IMR-90 (cell line): ENCODE measurements at regions not wholly inside any gene's neighbourhood (a gene's known extent, or its start where the extent isn't known, plus 50 kb on each side); places are given as distances from the start of the nearest gene placed in this dataset.

Source experiments
- ATAC-seq: fragments of 200-7000 bp; cut with Tn5 transposase; 2 replicates; pipeline ENCODE4 v1.9.1; 2020; ENCODE audit warnings: low read depth, mild to moderate bottlenecking, moderate library complexity
- BruUV-seq: library from RNA; stranded (reverse); fragments of 400-500 nt; replicated peaks from 2 replicates; lab custom pipeline; 2021; lab: Mats Ljungman, UMichigan
- CTCF ChIA-PET: fragments of 300-600 bp; formaldehyde crosslinking; extraction: SDS; loops from one replicate; lab custom pipeline; 2021; ENCODE audit warnings: antibody characterized with exemption; lab: Yijun Ruan, JAX
- POLR2A ChIA-PET: fragments of 300-600 bp; sonication (Branson Sonifier 250); formaldehyde crosslinking; loops from one replicate; lab custom pipeline; 2022; ENCODE audit warnings: antibody characterized with exemption; ENCODE audit not compliant: unreplicated experiment; lab: Charles Lee
- DNase-seq: peaks from one replicate; pipeline ENCODE4 v3.0.0; 2013
- H2AFZ ChIP-seq: replicated peaks from 2 replicates; pipeline ENCODE3; 2013; ENCODE audit warnings: low read length, mild to moderate bottlenecking; ENCODE audit not compliant: poor library complexity
- H2AK5ac ChIP-seq: 2 replicates; pipeline ENCODE4 v1.6.1; 2013; ENCODE audit warnings: low read depth, low read length, inconsistent platforms
- H2AK9ac ChIP-seq: replicated peaks from 2 replicates; pipeline ENCODE3; 2013; ENCODE audit warnings: mild to moderate bottlenecking, low read depth, low read length, moderate library complexity; ENCODE audit not compliant: poor library complexity
- H2BK120ac ChIP-seq: 2 replicates; pipeline ENCODE4 v1.6.1; 2013; ENCODE audit warnings: low read depth, low read length, inconsistent platforms
- H2BK15ac ChIP-seq: 3 replicates; pipeline ENCODE4 v1.6.1; 2013; ENCODE audit warnings: low read depth, low read length, inconsistent platforms
- H2BK20ac ChIP-seq: 2 replicates; pipeline ENCODE4 v1.6.1; 2013; ENCODE audit warnings: low read depth, mild to moderate bottlenecking, inconsistent platforms, low read length, moderate library complexity
- H2BK5ac ChIP-seq: 2 replicates; pipeline ENCODE4 v1.6.1; 2013; ENCODE audit warnings: mild to moderate bottlenecking, low read depth, low read length, inconsistent platforms; ENCODE audit not compliant: poor library complexity, severe bottlenecking
- H3K14ac ChIP-seq: replicated peaks from 2 replicates; pipeline ENCODE4 v1.6.1; 2013; ENCODE audit warnings: low read depth, low read length, inconsistent platforms
- H3K18ac ChIP-seq: 2 replicates; pipeline ENCODE4 v1.6.1; 2013; ENCODE audit warnings: low read depth, low read length, control low read depth
- H3K23ac ChIP-seq: 2 replicates; pipeline ENCODE4 v1.6.1; 2013; ENCODE audit warnings: low read depth, low read length, inconsistent platforms
- H3K27ac ChIP-seq: 2 replicates; pipeline ENCODE4 v1.5.1; 2013; ENCODE audit warnings: mild to moderate bottlenecking, control low read depth, low read length; ENCODE audit not compliant: insufficient read depth
- H3K27me3 ChIP-seq: 2 replicates; pipeline ENCODE4 v1.6.1; 2013; ENCODE audit warnings: low read length; ENCODE audit not compliant: control insufficient read depth, insufficient read depth
- H3K36me3 ChIP-seq: 2 replicates; pipeline ENCODE4 v1.6.1; 2013; ENCODE audit warnings: low read length, mixed read lengths; ENCODE audit not compliant: control insufficient read depth, insufficient read depth
- H3K4ac ChIP-seq: 2 replicates; pipeline ENCODE4 v1.6.1; 2013; ENCODE audit warnings: low read depth, low read length, inconsistent platforms
- H3K4me1 ChIP-seq: 2 replicates; pipeline ENCODE4 v1.6.1; 2013; ENCODE audit warnings: low read length, mixed read lengths; ENCODE audit not compliant: control insufficient read depth, insufficient read depth
- H3K4me2 ChIP-seq: 2 replicates; pipeline ENCODE4 v1.6.1; 2013; ENCODE audit warnings: low read depth, mild to moderate bottlenecking, control low read depth, low read length, moderate library complexity
- H3K4me3 ChIP-seq: 2 replicates; pipeline ENCODE4 v1.5.1; 2013; ENCODE audit warnings: low read depth, mild to moderate bottlenecking, control low read depth, low read length, moderate library complexity; ENCODE audit not compliant: insufficient read depth
- H3K56ac ChIP-seq: 2 replicates; pipeline ENCODE4 v1.6.1; 2013; ENCODE audit warnings: low read length, inconsistent platforms; ENCODE audit not compliant: insufficient read depth; ENCODE audit errors: extremely low read depth
- H3K79me1 ChIP-seq, 2 experiments: 2 replicates each; pipeline ENCODE4 v1.6.1; 2013; ENCODE audit warnings: low read length in 2 of 2, inconsistent platforms in 1 of 2, low read depth in 1 of 2
- H3K9ac ChIP-seq: 2 replicates; pipeline ENCODE4 v1.6.1; 2013; ENCODE audit warnings: low read depth, low read length, control low read depth
- H3K9me1 ChIP-seq: 2 replicates; pipeline ENCODE4 v1.6.1; 2013; ENCODE audit warnings: low read length, inconsistent platforms; ENCODE audit not compliant: insufficient read depth
- H3K9me3 ChIP-seq: 2 replicates; pipeline ENCODE4 v1.6.1; 2013; ENCODE audit warnings: low read length; ENCODE audit not compliant: control insufficient read depth, insufficient read depth
- H4K20me1 ChIP-seq: 2 replicates; pipeline ENCODE4 v1.6.1; 2013; ENCODE audit warnings: low read length, inconsistent platforms; ENCODE audit not compliant: insufficient read depth
- H4K5ac ChIP-seq: 2 replicates; pipeline ENCODE4 v1.6.1; 2013; ENCODE audit warnings: mild to moderate bottlenecking, low read depth, low read length, control low read depth
- H4K8ac ChIP-seq, 2 experiments: 2 replicates each; pipeline ENCODE4 v1.6.1; 2013; ENCODE audit warnings: low read depth in 2 of 2, low read length in 2 of 2, control low read depth in 1 of 2, inconsistent platforms in 1 of 2
- H4K91ac ChIP-seq: 2 replicates; pipeline ENCODE4 v1.6.1; 2013; ENCODE audit warnings: low read depth, low read length, inconsistent platforms; ENCODE audit not compliant: insufficient read depth
- MAZ ChIP-seq: IDR thresholded peaks from 2 replicates; pipeline ENCODE4 v1.6.1; 2012; ENCODE audit warnings: low read depth, mild to moderate bottlenecking, low read length, improper control_type of control experiment, moderate library complexity, borderline replicate concordance
- POLR2A ChIP-seq: IDR thresholded peaks from 2 replicates; pipeline ENCODE4 v1.6.1; 2012; ENCODE audit warnings: mild to moderate bottlenecking, low read depth, low read length
- RCOR1 ChIP-seq: IDR thresholded peaks from 2 replicates; pipeline ENCODE4 v1.6.1; 2012; ENCODE audit warnings: mild to moderate bottlenecking, low read length, improper control_type of control experiment; ENCODE audit not compliant: insufficient replicate concordance
- RFX5 ChIP-seq: IDR thresholded peaks from 2 replicates; pipeline ENCODE4 v1.8.0; 2012; ENCODE audit warnings: low read depth, mild to moderate bottlenecking, low read length, moderate library complexity
- SMC3 ChIP-seq: fragments of 150-350 bp; IDR thresholded peaks from 2 replicates; pipeline ENCODE4 v1.6.1; 2016; ENCODE audit warnings: low read depth, mild to moderate bottlenecking, antibody characterized with exemption, low read length, moderate library complexity
- WGBS, 2 experiments: methylation state at CpG; one replicate each; pipeline versions ENCODE4 v1.1.5 to v1.1.7; 2013; ENCODE audit warnings: missing lambda C conversion rate in 2 of 2; ENCODE audit not compliant: insufficient read length in 1 of 2; ENCODE audit errors: extremely low coverage in 2 of 2; 5-methylcytosine and 5-hydroxymethylcytosine counted together
- dilution Hi-C: fragments of 300-500 bp; cut with HindIII; formaldehyde crosslinking; loops from one replicate; pipeline ENCODE4 v1.14.3; 2018; ENCODE audit warnings: low sequenced_read_pairs; ENCODE audit not compliant: unreplicated experiment
- in situ Hi-C: fragments of 300-500 bp; cut with MboI; formaldehyde crosslinking; loops from 3 replicates; pipeline ENCODE4 v1.14.3; 2019; ENCODE audit warnings: low sequenced_read_pairs, inconsistent platforms, mixed read lengths
- intact Hi-C: fragments of 100-400 bp; cut with micrococcal nuclease; formaldehyde crosslinking; loops from 2 replicates; pipeline ENCODE4 v1.10.0; 2022
- TF ChIP-seq, protein P1 (sequence below): fragments of 150-350 bp; IDR thresholded peaks from 2 replicates; pipeline ENCODE4 v1.6.1; 2016; ENCODE audit warnings: low read depth, mild to moderate bottlenecking, low read length, moderate library complexity, borderline replicate concordance

DNA sequence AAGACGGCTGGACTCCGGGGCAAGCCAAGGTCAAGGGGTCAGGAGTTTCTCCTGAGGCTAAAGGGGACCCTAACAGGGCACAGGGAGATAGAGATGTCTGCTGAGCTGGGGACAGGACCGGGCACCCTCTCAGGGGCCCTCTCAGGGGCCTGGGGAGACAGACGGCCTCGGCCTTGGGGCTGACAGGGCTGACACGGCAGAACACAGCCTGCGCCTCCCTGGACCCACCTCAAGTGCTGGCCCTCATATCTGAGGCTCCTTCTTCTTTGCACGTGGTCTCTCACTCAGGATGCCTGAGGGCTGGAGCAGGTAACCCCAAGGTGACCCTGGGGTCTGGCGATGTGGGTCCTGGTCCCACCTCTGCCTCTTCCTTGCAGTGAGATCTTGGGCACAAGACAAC lies 186.9 kb upstream of the TNRC6C start:
- H3K27me3 ChIP-seq, result peaks cover 36% of the 10 kb centered on the region
- dilution Hi-C loops (no loop called here), in situ Hi-C loops (no loop called here), intact Hi-C loops (no loop called here)
- no peak overlapping the region for H3K14ac ChIP-seq
- H3K56ac ChIP-seq, result no peak overlapping the region
- H3K79me1 ChIP-seq, result no peaks in the 10 kb centered on the region
- no peaks in the 10 kb centered on the region for H3K36me3 ChIP-seq
- no peak overlapping the region for H3K4ac ChIP-seq
- 74% methylated on average over 8 of the region's 9 CpGs; no CpG with 5 or more reads in 1 of the 2 experiments for WGBS, 2 experiments
- no peak overlapping the region for H3K23ac ChIP-seq
- H4K8ac ChIP-seq, result no peak overlapping the region
- H3K4me1 ChIP-seq, result no peaks in the 10 kb centered on the region
- H3K4me3 ChIP-seq, result no peak overlapping the region
- no peak overlapping the region for H2BK20ac ChIP-seq
- ChIA-PET CTCF (no interaction called here), POLR2A (no interaction called here)
- H4K91ac ChIP-seq, result no peak overlapping the region
- H3K27ac ChIP-seq, result no peak overlapping the region
- no peak overlapping the region for H4K5ac ChIP-seq
- no peak overlapping the region for H2BK5ac ChIP-seq
- no peaks in the 10 kb centered on the region for H4K20me1 ChIP-seq
- H3K9me3 ChIP-seq, result no peaks in the 10 kb centered on the region
- no peak for TF ChIP-seq POLR2A
- TF ChIP-seq MAZ, result no peak
- no peak for TF ChIP-seq RCOR1
- TF ChIP-seq RFX5, result no peak
- TF ChIP-seq, protein P1, sequence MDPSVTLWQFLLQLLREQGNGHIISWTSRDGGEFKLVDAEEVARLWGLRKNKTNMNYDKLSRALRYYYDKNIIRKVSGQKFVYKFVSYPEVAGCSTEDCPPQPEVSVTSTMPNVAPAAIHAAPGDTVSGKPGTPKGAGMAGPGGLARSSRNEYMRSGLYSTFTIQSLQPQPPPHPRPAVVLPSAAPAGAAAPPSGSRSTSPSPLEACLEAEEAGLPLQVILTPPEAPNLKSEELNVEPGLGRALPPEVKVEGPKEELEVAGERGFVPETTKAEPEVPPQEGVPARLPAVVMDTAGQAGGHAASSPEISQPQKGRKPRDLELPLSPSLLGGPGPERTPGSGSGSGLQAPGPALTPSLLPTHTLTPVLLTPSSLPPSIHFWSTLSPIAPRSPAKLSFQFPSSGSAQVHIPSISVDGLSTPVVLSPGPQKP, result no peak
- TF ChIP-seq SMC3, result no peak
- no peak overlapping the region for H3K18ac ChIP-seq
- H2AFZ ChIP-seq, result no peak overlapping the region
- DNase-seq (no peak), ATAC-seq (no peak)
- no peak overlapping the region for H3K4me2 ChIP-seq
- H2BK120ac ChIP-seq, result no peak overlapping the region
- no peaks in the 10 kb centered on the region for H3K9me1 ChIP-seq
- no peak overlapping the region for H2BK15ac ChIP-seq
- no peak overlapping the region for H3K9ac ChIP-seq
- H2AK9ac ChIP-seq, result no peak overlapping the region
- H2AK5ac ChIP-seq, result no peak overlapping the region
- no TSS peak for BruUV-seq
